SU-DHL-6 (cell line): ENCODE measurements at regions not wholly inside any gene's neighbourhood (a gene's known extent, or its start where the extent isn't known, plus 50 kb on each side); places are given as distances from the start of the nearest gene placed in this dataset.

Source experiments
- H2AFZ ChIP-seq: fragments of 200-600 bp; sonication (generic); 2 replicates; pipeline ENCODE4 v1.6.1; 2014; ENCODE audit warnings: low read depth, mild to moderate bottlenecking, moderate library complexity, mixed read lengths, antibody characterized with exemption, low read length; ENCODE audit not compliant: severe bottlenecking
- H3F3A ChIP-seq: fragments of 200-600 bp; shearing (Covaris generic); 2 replicates; pipeline ENCODE4 v1.6.0; 2016; ENCODE audit warnings: antibody characterized with exemption, mild to moderate bottlenecking; ENCODE audit not compliant: insufficient read depth
- H3K27ac ChIP-seq: fragments of 200-600 bp; sonication (generic); 2 replicates; pipeline ENCODE4 v1.5.1; 2016; ENCODE audit warnings: low read depth, mild to moderate bottlenecking, low read length, moderate library complexity, mixed read lengths
- H3K27me3 ChIP-seq: fragments of 200-600 bp; sonication (generic), shearing (Covaris generic); 2 replicates; pipeline ENCODE4 v1.6.0; 2014; ENCODE audit warnings: mild to moderate bottlenecking, low read length
- H3K36me3 ChIP-seq: fragments of 200-600 bp; sonication (generic); 2 replicates; pipeline ENCODE4 v1.6.1; 2014; ENCODE audit warnings: mild to moderate bottlenecking, low read length, mixed read lengths
- H3K4me2 ChIP-seq: fragments of 300-600, 200-600 bp; shearing (Covaris generic), sonication (generic); 2 replicates; pipeline ENCODE4 v1.6.0; 2014; ENCODE audit warnings: low read length, low read depth, mild to moderate bottlenecking; ENCODE audit not compliant: poor library complexity, severe bottlenecking
- H3K4me3 ChIP-seq: fragments of 200-600 bp; sonication (generic); 2 replicates; pipeline ENCODE4 v1.5.1; 2014; ENCODE audit warnings: antibody characterized with exemption, low read length, mild to moderate bottlenecking, mixed read lengths; ENCODE audit not compliant: insufficient read depth, poor library complexity, severe bottlenecking
- H3K79me2 ChIP-seq: fragments of 200-600 bp; sonication (generic); 2 replicates; pipeline ENCODE4 v1.6.1; 2014; ENCODE audit warnings: mild to moderate bottlenecking, low read length, moderate library complexity; ENCODE audit not compliant: insufficient read depth
- H3K9ac ChIP-seq: fragments of 200-600 bp; sonication (generic); 2 replicates; pipeline ENCODE4 v1.7.0; 2014; ENCODE audit warnings: mild to moderate bottlenecking, low read length
- H3K9me2 ChIP-seq: fragments of 200-600 bp; sonication (generic); replicated peaks from 2 replicates; pipeline ENCODE4 v1.6.1; 2014; ENCODE audit warnings: low read length; ENCODE audit not compliant: insufficient read depth
- H3K9me3 ChIP-seq: fragments of 200-600 bp; sonication (generic); 2 replicates; pipeline ENCODE4 v1.6.1; 2014; ENCODE audit warnings: low read length, mixed read lengths; ENCODE audit not compliant: insufficient read depth
- H4K20me1 ChIP-seq: fragments of 200-600 bp; sonication (generic); 2 replicates; pipeline ENCODE4 v1.6.1; 2014; ENCODE audit warnings: low read depth, mild to moderate bottlenecking, antibody characterized with exemption, low read length, moderate library complexity, mixed read lengths
- EZH2phosphoT487 ChIP-seq: fragments of 200-600 bp; sonication (generic), shearing (Covaris generic); conservative IDR thresholded peaks from 2 replicates; pipeline ENCODE4 v1.6.1; 2018; ENCODE audit warnings: mild to moderate bottlenecking, antibody characterized with exemption, low read length, moderate library complexity, mixed read lengths
- TF ChIP-seq, protein P1 (sequence below): fragments of 200-600 bp; sonication (generic); IDR thresholded peaks from one replicate; pipeline ENCODE4 v1.5.1; 2017; ENCODE audit warnings: antibody characterized with exemption, mild to moderate bottlenecking, low read length, moderate library complexity; ENCODE audit not compliant: insufficient read depth, poor library complexity, severe bottlenecking

DNA sequence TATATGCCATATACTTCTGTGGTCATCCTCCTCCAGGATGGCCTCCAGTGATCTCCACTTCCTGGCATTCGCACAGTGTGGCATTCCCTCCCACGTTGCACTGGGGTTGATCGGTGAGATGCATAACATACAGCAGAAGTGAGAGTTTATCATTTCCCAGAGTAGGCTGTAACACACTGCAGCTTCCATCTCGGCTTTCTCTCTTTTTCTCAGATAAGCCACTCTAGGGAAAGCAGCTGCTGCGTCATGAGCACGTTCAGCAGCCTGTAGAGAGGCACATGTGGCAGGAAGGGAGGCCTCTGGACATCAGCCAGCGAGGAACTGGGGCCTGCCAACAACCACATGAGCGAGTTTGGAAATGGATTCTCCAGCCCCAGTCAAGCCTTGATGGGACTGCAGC is 807.1 kb downstream of the DIAPH3 start:
- H3K36me3 ChIP-seq, result no peaks in the 10 kb centered on the region
- no peak overlapping the region for H3K9ac ChIP-seq
- no peak overlapping the region for H3K4me3 ChIP-seq
- no peaks in the 10 kb centered on the region for H3K27me3 ChIP-seq
- no peak overlapping the region for H2AFZ ChIP-seq
- H3K27ac ChIP-seq, result no peak overlapping the region
- no peaks in the 10 kb centered on the region for H4K20me1 ChIP-seq
- no peak overlapping the region for H3K4me2 ChIP-seq
- no peaks in the 10 kb centered on the region for H3F3A ChIP-seq
- no peak for TF ChIP-seq EZH2phosphoT487
- TF ChIP-seq, protein P1, sequence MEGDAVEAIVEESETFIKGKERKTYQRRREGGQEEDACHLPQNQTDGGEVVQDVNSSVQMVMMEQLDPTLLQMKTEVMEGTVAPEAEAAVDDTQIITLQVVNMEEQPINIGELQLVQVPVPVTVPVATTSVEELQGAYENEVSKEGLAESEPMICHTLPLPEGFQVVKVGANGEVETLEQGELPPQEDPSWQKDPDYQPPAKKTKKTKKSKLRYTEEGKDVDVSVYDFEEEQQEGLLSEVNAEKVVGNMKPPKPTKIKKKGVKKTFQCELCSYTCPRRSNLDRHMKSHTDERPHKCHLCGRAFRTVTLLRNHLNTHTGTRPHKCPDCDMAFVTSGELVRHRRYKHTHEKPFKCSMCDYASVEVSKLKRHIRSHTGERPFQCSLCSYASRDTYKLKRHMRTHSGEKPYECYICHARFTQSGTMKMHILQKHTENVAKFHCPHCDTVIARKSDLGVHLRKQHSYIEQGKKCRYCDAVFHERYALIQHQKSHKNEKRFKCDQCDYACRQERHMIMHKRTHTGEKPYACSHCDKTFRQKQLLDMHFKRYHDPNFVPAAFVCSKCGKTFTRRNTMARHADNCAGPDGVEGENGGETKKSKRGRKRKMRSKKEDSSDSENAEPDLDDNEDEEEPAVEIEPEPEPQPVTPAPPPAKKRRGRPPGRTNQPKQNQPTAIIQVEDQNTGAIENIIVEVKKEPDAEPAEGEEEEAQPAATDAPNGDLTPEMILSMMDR, result no peak
- no peaks in the 10 kb centered on the region for H3K9me2 ChIP-seq
- no peaks in the 10 kb centered on the region for H3K9me3 ChIP-seq
- no peaks in the 10 kb centered on the region for H3K79me2 ChIP-seq

DNA sequence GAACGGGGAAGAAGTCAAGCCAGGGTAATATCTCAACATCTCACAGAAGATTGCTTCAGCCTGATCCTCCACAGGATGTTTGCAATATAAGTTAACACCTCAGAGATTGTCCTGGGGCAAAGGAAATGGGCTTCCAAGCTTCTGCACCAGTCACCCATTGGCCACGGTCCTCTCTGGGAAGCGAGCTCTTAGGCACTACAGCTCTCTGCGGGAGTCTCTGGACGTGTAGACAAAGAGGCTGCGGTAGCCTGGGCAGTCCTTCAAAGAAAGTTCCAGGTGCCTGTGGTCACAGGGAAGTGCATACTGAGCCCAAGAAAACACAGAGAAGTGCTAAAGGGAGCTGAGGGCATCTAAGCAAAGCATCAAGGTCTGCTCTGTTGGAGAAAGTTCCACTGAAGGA is 805.7 kb downstream of the DIAPH3 start:
- H2AFZ ChIP-seq, result no peak overlapping the region
- H3K9me3 ChIP-seq, result no peaks in the 10 kb centered on the region
- no peaks in the 10 kb centered on the region for H3K36me3 ChIP-seq
- TF ChIP-seq, protein P1, result no peak
- TF ChIP-seq EZH2phosphoT487, result no peak
- no peaks in the 10 kb centered on the region for H3K27me3 ChIP-seq
- no peak overlapping the region for H3K27ac ChIP-seq
- no peaks in the 10 kb centered on the region for H4K20me1 ChIP-seq
- no peaks in the 10 kb centered on the region for H3F3A ChIP-seq
- H3K79me2 ChIP-seq, result no peaks in the 10 kb centered on the region
- no peak overlapping the region for H3K9ac ChIP-seq
- H3K9me2 ChIP-seq, result no peaks in the 10 kb centered on the region
- no peak overlapping the region for H3K4me2 ChIP-seq
- H3K4me3 ChIP-seq, result no peak overlapping the region

DNA sequence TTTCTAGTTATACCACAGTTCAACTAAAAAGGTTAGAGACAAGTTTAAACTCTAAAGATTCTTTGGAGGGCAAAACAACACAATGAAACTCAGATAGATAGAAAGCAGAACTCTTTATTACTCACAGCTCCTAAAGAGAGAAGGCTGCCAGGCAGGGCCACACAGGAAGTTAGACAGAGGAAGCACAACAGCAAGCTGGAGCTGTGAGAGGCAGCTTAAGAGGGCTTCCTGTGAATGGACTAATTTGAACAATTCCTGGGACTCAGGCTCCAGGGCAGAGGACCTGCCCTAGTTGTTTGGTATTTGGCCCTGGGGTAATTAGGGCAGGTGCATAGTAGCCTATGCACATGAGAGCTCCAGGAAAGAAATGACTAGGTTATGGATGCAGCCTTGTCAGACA is 803.6 kb downstream of the DIAPH3 start:
- Histone ChIP-seq H3K79me2 (no peaks in the 10 kb centered on the region), H3K9ac (no peak overlapping the region), H3F3A (no peaks in the 10 kb centered on the region), H4K20me1 (no peaks in the 10 kb centered on the region), H3K36me3 (no peaks in the 10 kb centered on the region), H3K4me3 (no peak overlapping the region), H3K27ac (no peak overlapping the region), H3K9me3 (no peaks in the 10 kb centered on the region), H2AFZ (no peak overlapping the region), H3K4me2 (no peak overlapping the region), H3K27me3 (no peaks in the 10 kb centered on the region), H3K9me2 (no peaks in the 10 kb centered on the region)
- TF ChIP-seq, protein P1, result no peak
- no peak for TF ChIP-seq EZH2phosphoT487

DNA sequence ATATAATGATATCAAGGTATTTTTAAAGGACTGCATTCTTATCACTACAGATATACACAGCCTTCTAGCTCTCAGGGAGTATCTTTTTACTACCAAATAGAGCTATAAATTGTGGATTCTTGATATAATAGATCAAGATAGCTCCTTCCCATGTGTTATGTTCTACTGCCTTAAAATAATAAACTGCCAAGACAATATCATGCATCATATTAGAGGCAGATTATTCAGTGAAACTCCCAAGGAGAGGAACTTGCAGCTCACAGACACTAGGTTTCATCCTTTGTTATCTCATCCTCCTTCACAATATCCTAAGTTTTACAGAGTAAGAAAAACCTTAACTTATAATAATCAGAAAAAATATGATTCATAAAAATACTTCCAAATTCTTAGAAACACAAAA is 802.8 kb downstream of the DIAPH3 start:
- Histone ChIP-seq H3K9me2 (no peaks in the 10 kb centered on the region), H3K79me2 (no peaks in the 10 kb centered on the region), H4K20me1 (no peaks in the 10 kb centered on the region), H2AFZ (no peak overlapping the region), H3K27me3 (no peaks in the 10 kb centered on the region), H3K27ac (no peak overlapping the region), H3K9ac (no peak overlapping the region), H3K9me3 (no peaks in the 10 kb centered on the region), H3K4me2 (no peak overlapping the region), H3F3A (no peaks in the 10 kb centered on the region), H3K36me3 (no peaks in the 10 kb centered on the region), H3K4me3 (no peak overlapping the region)
- no peak for TF ChIP-seq EZH2phosphoT487
- TF ChIP-seq, protein P1, result no peak
